Gastrocnemius medialis (tissue), 4 donors: ENCODE measurements at regions not wholly inside any gene's neighbourhood (a gene's known extent, or its start where the extent isn't known, plus 50 kb on each side); places are given as distances from the start of the nearest gene placed in this dataset.

Experiments used
- ATAC-seq, 2 donors: fragments of 150-250 bp; one replicate each; pipeline ENCODE4 v1.9.1; 2016
- DNase-seq, 2 donors: peaks; one replicate each; pipeline ENCODE4 v3.0.0-alpha.2; 2019
- H3K27ac ChIP-seq, 4 donors: fragments of 200-600 bp; sonication (generic); 1 replicate in 1 of 4; 2 replicates in 3 of 4; pipeline ENCODE4 v1.5.1; 2016 to 2018; ENCODE audit warnings: mild to moderate bottlenecking in 2 of 4, moderate library complexity in 1 of 4
- H3K27me3 ChIP-seq, 3 donors: fragments of 200-600 bp; sonication (generic) in 2 of 3; 1 replicate in 1 of 3; 2 replicates in 2 of 3; pipeline versions ENCODE4 v1.5.1 to v1.6.0; 2016 to 2019; ENCODE audit warnings: mild to moderate bottlenecking in 1 of 3, moderate library complexity in 1 of 3
- H3K36me3 ChIP-seq, 2 donors: fragments of 200-600 bp; sonication (generic) in 1 of 2; one replicate each; pipeline ENCODE4 v1.5.1; 2017 to 2018
- H3K4me1 ChIP-seq, 2 donors: fragments of 200-600 bp; sonication (generic) in 1 of 2; one replicate each; pipeline ENCODE4 v1.5.1; 2016 to 2017; ENCODE audit warnings: mild to moderate bottlenecking in 2 of 2
- H3K4me3 ChIP-seq, 4 donors: fragments of 200-600 bp; sonication (generic) in 3 of 4; 1 replicate in 1 of 4; 2 replicates in 3 of 4; pipeline ENCODE4 v1.5.1; 2016 to 2019; ENCODE audit warnings: mild to moderate bottlenecking in 2 of 4
- H3K9me3 ChIP-seq, 3 donors: fragments of 200-600 bp; sonication (generic) in 2 of 3; 1 replicate in 1 of 3; 2 replicates in 2 of 3; pipeline ENCODE4 v1.5.1; 2016 to 2019
- POLR2A ChIP-seq, 2 donors: fragments of 450-650 bp; IDR thresholded peaks; one replicate each; pipeline ENCODE4 v1.6.1; 2017; ENCODE audit warnings: antibody characterized with exemption in 2 of 2, mild to moderate bottlenecking in 2 of 2, moderate library complexity in 2 of 2
- in situ Hi-C, 4 donors: fragments of 200-750 bp; cut with MboI; loops; one replicate each; pipeline versions ENCODE4 v1.15.0 to v1.8.0; 2017; ENCODE audit warnings: low sequenced_read_pairs in 4 of 4
- intact Hi-C: fragments of 100-400 bp; cut with DNase I; formaldehyde crosslinking; loops from one replicate; pipeline ENCODE4 v1.15.1; 2023; ENCODE audit warnings: low total_unique reads
- TF ChIP-seq, protein P1 (sequence below), 5 experiments: fragments of 450-650 bp in 3 of 5; fragments of 200-600 bp in 2 of 5; sonication (generic) in 2 of 5; IDR thresholded peaks in 4 of 5; conservative IDR thresholded peaks in 1 of 5; 1 replicate in 4 of 5; 2 replicates in 1 of 5; pipeline ENCODE4 v1.5.1; 2016 to 2019; ENCODE audit warnings: antibody characterized with exemption in 5 of 5, mild to moderate bottlenecking in 3 of 5, moderate library complexity in 3 of 5

GRCh38 chr2:149662556-149662955, 75.0 kb upstream of the MMADHC start:
- no peaks in the 10 kb centered on the region for H3K9me3 ChIP-seq
- no peak for ATAC-seq
- in situ Hi-C loops (no loop called here), intact Hi-C loops (no loop called here)
- H3K27me3 ChIP-seq, result no peaks in the 10 kb centered on the region
- H3K36me3 ChIP-seq, result no peaks in the 10 kb centered on the region
- DNase-seq, result no peak
- no peak for TF ChIP-seq POLR2A (IDR thresholded peaks at IDR 0.05)
- TF ChIP-seq, protein P1, sequence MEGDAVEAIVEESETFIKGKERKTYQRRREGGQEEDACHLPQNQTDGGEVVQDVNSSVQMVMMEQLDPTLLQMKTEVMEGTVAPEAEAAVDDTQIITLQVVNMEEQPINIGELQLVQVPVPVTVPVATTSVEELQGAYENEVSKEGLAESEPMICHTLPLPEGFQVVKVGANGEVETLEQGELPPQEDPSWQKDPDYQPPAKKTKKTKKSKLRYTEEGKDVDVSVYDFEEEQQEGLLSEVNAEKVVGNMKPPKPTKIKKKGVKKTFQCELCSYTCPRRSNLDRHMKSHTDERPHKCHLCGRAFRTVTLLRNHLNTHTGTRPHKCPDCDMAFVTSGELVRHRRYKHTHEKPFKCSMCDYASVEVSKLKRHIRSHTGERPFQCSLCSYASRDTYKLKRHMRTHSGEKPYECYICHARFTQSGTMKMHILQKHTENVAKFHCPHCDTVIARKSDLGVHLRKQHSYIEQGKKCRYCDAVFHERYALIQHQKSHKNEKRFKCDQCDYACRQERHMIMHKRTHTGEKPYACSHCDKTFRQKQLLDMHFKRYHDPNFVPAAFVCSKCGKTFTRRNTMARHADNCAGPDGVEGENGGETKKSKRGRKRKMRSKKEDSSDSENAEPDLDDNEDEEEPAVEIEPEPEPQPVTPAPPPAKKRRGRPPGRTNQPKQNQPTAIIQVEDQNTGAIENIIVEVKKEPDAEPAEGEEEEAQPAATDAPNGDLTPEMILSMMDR (IDR thresholded peaks at IDR 0.05 in 4 of 5, conservative IDR thresholded peaks at IDR 0.05 in 1 of 5), result no peak
- H3K4me3 ChIP-seq, result no peak overlapping the region
- no peaks in the 10 kb centered on the region for H3K4me1 ChIP-seq
- no peak overlapping the region for H3K27ac ChIP-seq

DNA sequence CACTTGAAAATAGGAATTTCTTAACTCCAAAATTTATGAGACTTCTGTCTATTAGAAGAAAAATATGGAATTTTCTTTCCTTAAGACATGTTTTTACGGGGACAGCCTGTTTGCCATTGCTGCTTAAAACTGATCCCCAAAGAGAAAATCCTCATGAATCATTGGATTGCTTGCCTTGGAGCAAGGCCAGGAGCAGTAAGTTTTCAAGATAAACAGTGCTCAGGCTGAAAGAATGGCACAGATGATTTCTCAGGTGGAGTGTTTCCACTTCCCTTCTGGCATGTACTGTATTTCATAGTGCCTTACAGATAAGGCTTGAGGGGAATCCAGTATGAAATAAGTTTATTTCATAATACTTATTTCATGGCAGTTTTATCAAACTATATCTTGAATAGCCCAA, 74.3 kb upstream of the MMADHC start:
- ATAC-seq (no peak), DNase-seq (no peak)
- TF ChIP-seq, protein P1 (IDR thresholded peaks at IDR 0.05 in 4 of 5, conservative IDR thresholded peaks at IDR 0.05 in 1 of 5), result no peak
- TF ChIP-seq POLR2A (IDR thresholded peaks at IDR 0.05), result no peak
- in situ Hi-C loops (no loop called here), intact Hi-C loops (no loop called here)
- no peaks in the 10 kb centered on the region for H3K4me1 ChIP-seq
- no peak overlapping the region for H3K4me3 ChIP-seq
- H3K9me3 ChIP-seq, result no peaks in the 10 kb centered on the region
- no peak overlapping the region for H3K27ac ChIP-seq
- no peaks in the 10 kb centered on the region for H3K36me3 ChIP-seq
- no peaks in the 10 kb centered on the region for H3K27me3 ChIP-seq

DNA sequence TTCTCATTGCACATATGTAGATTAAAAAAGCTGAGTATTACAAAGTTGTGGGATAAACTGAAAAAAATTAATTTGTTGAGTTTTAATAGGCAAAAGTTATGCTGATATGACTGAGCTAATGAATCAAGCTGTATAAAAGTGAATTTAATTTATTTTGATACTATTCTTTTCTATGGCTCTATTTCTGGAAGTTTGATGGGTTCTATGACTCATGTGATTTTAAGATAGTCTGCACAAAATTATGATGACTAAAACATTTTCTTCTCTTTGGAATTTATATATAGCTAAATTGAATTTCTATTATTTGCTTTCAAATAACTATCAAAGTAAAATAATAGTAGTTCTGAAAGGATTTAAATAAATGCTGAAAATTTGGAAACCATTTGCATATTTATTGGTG, 71.0 kb upstream of the MMADHC start:
- Histone ChIP-seq H3K27ac (no peak overlapping the region), H3K9me3 (no peaks in the 10 kb centered on the region), H3K36me3 (no peaks in the 10 kb centered on the region), H3K4me3 (no peak overlapping the region), H3K4me1 (no peaks in the 10 kb centered on the region), H3K27me3 (no peaks in the 10 kb centered on the region)
- intact Hi-C loops (no loop called here), in situ Hi-C loops (no loop called here)
- no peak for DNase-seq
- no peak for ATAC-seq
- TF ChIP-seq, protein P1 (IDR thresholded peaks at IDR 0.05 in 4 of 5, conservative IDR thresholded peaks at IDR 0.05 in 1 of 5), result no peak
- no peak for TF ChIP-seq POLR2A (IDR thresholded peaks at IDR 0.05)

- intact Hi-C loops, result no loop called here
- ATAC-seq, result no peak
These were observed 69.9 kb upstream of the MMADHC start for GRCh38 chr2:149657401-149658040.

More at GRCh38 chr2:149657401-149658040, 69.9 kb upstream of the MMADHC start:
- no peak for TF ChIP-seq POLR2A (IDR thresholded peaks at IDR 0.05)
- TF ChIP-seq, protein P1 (IDR thresholded peaks at IDR 0.05 in 4 of 5, conservative IDR thresholded peaks at IDR 0.05 in 1 of 5), result no peak
- Histone ChIP-seq H3K9me3 (no peaks in the 10 kb centered on the region), H3K4me1 (no peaks in the 10 kb centered on the region), H3K27ac (no peak overlapping the region), H3K4me3 (no peak overlapping the region), H3K36me3 (no peaks in the 10 kb centered on the region), H3K27me3 (no peaks in the 10 kb centered on the region)
- DNase-seq, result no peak
- in situ Hi-C loops, result no loop called here
